ENCODE measurements at regions not wholly inside any gene's neighbourhood (a gene's known extent, or its start where the extent isn't known, plus 50 kb on each side); places are given as distances from the start of the nearest gene placed in this dataset.
"Not testable (repeated sequence)": the region's sequence is repeated elsewhere in the genome, so short reads cannot be mapped to it uniquely, and the experiment has no call there.

GRCh38 chrX:96182366-96182765, 502.3 kb upstream of the DIAPH2 start:
- DNase-seq (ENCODE audit: extremely low spot score): peak; percentile 13
- TF ChIP-seq FOXM1 (IDR thresholded peaks at IDR 0.05; ENCODE audit: borderline replicate concordance) (no peak), ZNF384 (IDR thresholded peaks at IDR 0.05) (no peak), FOXA1 (IDR thresholded peaks at IDR 0.05) (no peak), ARNT (IDR thresholded peaks at IDR 0.05) (no peak), L3MBTL2 (conservative IDR thresholded peaks at IDR 0.05) (no peak), SUZ12 (IDR thresholded peaks at IDR 0.05) (no peak), HDGF (IDR thresholded peaks at IDR 0.05; ENCODE audit: borderline replicate concordance) (no peak), SP1 (IDR thresholded peaks at IDR 0.05) (no peak), ELF4 (IDR thresholded peaks at IDR 0.05) (no peak)
- POLR2A ChIA-PET: no interaction called here
- CTCF ChIA-PET: interaction anchor here (0.7 to 1.1 kb wide), 2 partner anchors 11 to 408 kb away, joined by 3 read pairs; no protein-coding TSS in a partner anchor

- POLR2A ChIA-PET: no interaction called here
- DNase-seq (ENCODE audit: extremely low spot score): no peak
- CTCF ChIA-PET: interaction anchor here (1.1 kb wide), 1 partner anchor 56 kb away, joined by 3 read pairs; no protein-coding TSS in a partner anchor
- TF ChIP-seq PKNOX1 (IDR thresholded peaks at IDR 0.05): no peak
- TF ChIP-seq LEF1 (IDR thresholded peaks at IDR 0.05; ENCODE audit: borderline replicate concordance): no peak
- TF ChIP-seq SUZ12 (IDR thresholded peaks at IDR 0.05): no peak
- TF ChIP-seq CTBP1 (IDR thresholded peaks at IDR 0.05; ENCODE audit: borderline replicate concordance): no peak
- TF ChIP-seq L3MBTL2 (conservative IDR thresholded peaks at IDR 0.05): no peak
- no peak for TF ChIP-seq FOXM1 (IDR thresholded peaks at IDR 0.05; ENCODE audit: borderline replicate concordance)
- no peak for TF ChIP-seq NFRKB (IDR thresholded peaks at IDR 0.05)
- no peak for TF ChIP-seq FOXA1 (IDR thresholded peaks at IDR 0.05)
- TF ChIP-seq ZNF384 (IDR thresholded peaks at IDR 0.05): no peak
- TF ChIP-seq BHLHE40 (IDR thresholded peaks at IDR 0.05; ENCODE audit: borderline replicate concordance): no peak
- TF ChIP-seq ARNT (IDR thresholded peaks at IDR 0.05): no peak
- no peak for TF ChIP-seq HDGF (IDR thresholded peaks at IDR 0.05; ENCODE audit: borderline replicate concordance)
Measured at GRCh38 chrX:96183391-96183790, 501.3 kb upstream of the DIAPH2 start.

- DNase-seq (ENCODE audit: extremely low spot score): no peak
- CTCF ChIA-PET: interaction anchor here (1.1 kb wide), 1 partner anchor 56 kb away, joined by 3 read pairs; no protein-coding TSS in a partner anchor
- POLR2A ChIA-PET: no interaction called here
- TF ChIP-seq L3MBTL2 (conservative IDR thresholded peaks at IDR 0.05): no peak
- no peak for TF ChIP-seq NFRKB (IDR thresholded peaks at IDR 0.05)
- no peak for TF ChIP-seq ARNT (IDR thresholded peaks at IDR 0.05)
- no peak for TF ChIP-seq FOXA1 (IDR thresholded peaks at IDR 0.05)
- no peak for TF ChIP-seq PKNOX1 (IDR thresholded peaks at IDR 0.05)
- no peak for TF ChIP-seq SUZ12 (IDR thresholded peaks at IDR 0.05)
- TF ChIP-seq LEF1 (IDR thresholded peaks at IDR 0.05; ENCODE audit: borderline replicate concordance): no peak
- TF ChIP-seq FOXK2 (IDR thresholded peaks at IDR 0.05): no peak
- no peak for TF ChIP-seq ZNF384 (IDR thresholded peaks at IDR 0.05)
- TF ChIP-seq HDGF (IDR thresholded peaks at IDR 0.05; ENCODE audit: borderline replicate concordance): no peak
- TF ChIP-seq TARDBP (IDR thresholded peaks at IDR 0.05): no peak
- TF ChIP-seq CTBP1 (IDR thresholded peaks at IDR 0.05; ENCODE audit: borderline replicate concordance): no peak
- TF ChIP-seq SP1 (IDR thresholded peaks at IDR 0.05): no peak
- TF ChIP-seq FOXM1 (IDR thresholded peaks at IDR 0.05; ENCODE audit: borderline replicate concordance): no peak
Measured at GRCh38 chrX:96183843-96184242, 500.8 kb upstream of the DIAPH2 start.

GRCh38 chrX:96204928-96205327, 479.7 kb upstream of the DIAPH2 start:
- no peak for DNase-seq (ENCODE audit: extremely low spot score)
- POLR2A ChIA-PET: no interaction called here

GRCh38 chrX:96211953-96212352, 472.7 kb upstream of the DIAPH2 start:
- ChIA-PET POLR2A (no interaction called here), CTCF (no interaction called here)
- DNase-seq (ENCODE audit: extremely low spot score): no peak
- TF ChIP-seq BHLHE40 (IDR thresholded peaks at IDR 0.05; ENCODE audit: borderline replicate concordance) (no peak), HDGF (IDR thresholded peaks at IDR 0.05; ENCODE audit: borderline replicate concordance) (no peak), SUZ12 (IDR thresholded peaks at IDR 0.05) (no peak), PKNOX1 (IDR thresholded peaks at IDR 0.05) (no peak)

More at GRCh38 chrX:96204928-96205327, 479.7 kb upstream of the DIAPH2 start:
- CTCF ChIA-PET: no interaction called here
- TF ChIP-seq TARDBP (IDR thresholded peaks at IDR 0.05) (no peak), ARNT (IDR thresholded peaks at IDR 0.05) (no peak), BHLHE40 (IDR thresholded peaks at IDR 0.05; ENCODE audit: borderline replicate concordance) (no peak), ZNF384 (IDR thresholded peaks at IDR 0.05) (no peak), FOXK2 (IDR thresholded peaks at IDR 0.05) (no peak), FOXA1 (IDR thresholded peaks at IDR 0.05) (no peak), CTBP1 (IDR thresholded peaks at IDR 0.05; ENCODE audit: borderline replicate concordance) (no peak), NFRKB (IDR thresholded peaks at IDR 0.05) (no peak), SUZ12 (IDR thresholded peaks at IDR 0.05) (no peak), LEF1 (IDR thresholded peaks at IDR 0.05; ENCODE audit: borderline replicate concordance) (no peak), FOXM1 (IDR thresholded peaks at IDR 0.05; ENCODE audit: borderline replicate concordance) (no peak), ELF4 (IDR thresholded peaks at IDR 0.05) (no peak), HDGF (IDR thresholded peaks at IDR 0.05; ENCODE audit: borderline replicate concordance) (no peak), L3MBTL2 (conservative IDR thresholded peaks at IDR 0.05) (no peak), SP1 (IDR thresholded peaks at IDR 0.05) (no peak)

GRCh38 chrX:96214681-96215080, 470.0 kb upstream of the DIAPH2 start:
- POLR2A ChIA-PET; CTCF ChIA-PET; DNase-seq (ENCODE audit: extremely low spot score): not testable (repeated sequence)

GRCh38 chrX:96224279-96224678, 460.4 kb upstream of the DIAPH2 start:
- ChIA-PET POLR2A (no interaction called here), CTCF (no interaction called here)
- DNase-seq (ENCODE audit: extremely low spot score): no peak
- no peak for TF ChIP-seq L3MBTL2 (conservative IDR thresholded peaks at IDR 0.05)
- TF ChIP-seq SUZ12 (IDR thresholded peaks at IDR 0.05): no peak
- TF ChIP-seq HDGF (IDR thresholded peaks at IDR 0.05; ENCODE audit: borderline replicate concordance): no peak
